Activated CD4-positive, alpha-beta T cell treated with anti-CD3 and anti-CD28 coated beads for 36 hours (primary cell): ENCODE measurements at regions not wholly inside any gene's neighbourhood (a gene's known extent, or its start where the extent isn't known, plus 50 kb on each side); places are given as distances from the start of the nearest gene placed in this dataset.
"Not testable (repeated sequence)": the region's sequence is repeated elsewhere in the genome, so short reads cannot be mapped to it uniquely, and the experiment has no call there.

Experiments used
- ATAC-seq: fragments of 200-7000 bp; cut with Tn5 transposase; one replicate; pipeline ENCODE4 v1.10.0; 2021; ENCODE audit warnings: mild to moderate bottlenecking, moderate library complexity
- CTCF ChIA-PET: fragments of 350-600 bp; sonication (Branson Sonifier 250); formaldehyde crosslinking; loops from one replicate; lab custom pipeline; 2021; ENCODE audit warnings: antibody characterized with exemption; lab: Charles Lee
- POLR2A ChIA-PET: fragments of 350-600 bp; sonication (Branson Sonifier 250); formaldehyde crosslinking; loops from one replicate; lab custom pipeline; 2021; ENCODE audit warnings: antibody characterized with exemption, inconsistent platforms; lab: Charles Lee
- DNase-seq: peaks from one replicate; pipeline ENCODE4 v3.0.0-alpha.2; 2020
- H3K27ac Mint-ChIP-seq: one replicate; pipeline ENCODE4 v1.8.0; 2021; ENCODE audit warnings: mixed read lengths
- H3K27me3 Mint-ChIP-seq: one replicate; pipeline ENCODE4 v1.8.0; 2021; ENCODE audit warnings: mixed read lengths
- H3K36me3 Mint-ChIP-seq: one replicate; pipeline ENCODE4 v1.8.0; 2021; ENCODE audit warnings: low read depth, mixed read lengths
- H3K4me1 Mint-ChIP-seq: one replicate; pipeline ENCODE4 v1.8.0; 2021; ENCODE audit warnings: mixed read lengths
- H3K4me3 Mint-ChIP-seq: one replicate; pipeline ENCODE4 v1.8.0; 2021; ENCODE audit warnings: mild to moderate bottlenecking, moderate library complexity, mixed read lengths
- H3K9me3 Mint-ChIP-seq: one replicate; pipeline ENCODE4 v1.8.0; 2021; ENCODE audit warnings: low read depth, mixed read lengths
- intact Hi-C, 2 experiments: fragments of 100-400 bp; cut with DNase I in 1 of 2; cut with micrococcal nuclease in 1 of 2; formaldehyde crosslinking; loops; one replicate each; pipeline versions ENCODE4 v1.14.2 to v1.15.1; 2022 to 2024; cut with DNase I, micrococcal nuclease

- ChIA-PET CTCF (interaction anchor here (0.6 kb wide), 1 partner anchor 16 kb away, joined by 3 read pairs; no protein-coding TSS in a partner anchor), POLR2A (no interaction called here)
- Mint-ChIP-seq H3K36me3 (no peaks in the 10 kb centered on the region), H3K9me3 (no peaks in the 10 kb centered on the region), H3K27me3 (peaks cover 7% of the 10 kb centered on the region), H3K27ac (no peak overlapping the region), H3K4me3 (no peak overlapping the region), H3K4me1 (no peaks in the 10 kb centered on the region)
- DNase-seq (no peak), ATAC-seq (no peak)
- intact Hi-C loops, result no loop called here
Measured at GRCh38 chr2:48045613-48046012, 139.3 kb upstream of the FBXO11 start.

GRCh38 chr2:48048476-48049171 is 142.3 kb upstream of the FBXO11 start:
- H3K27ac Mint-ChIP-seq, result no peak overlapping the region
- no peak for DNase-seq

GRCh38 chr2:48049371-48049770 is 143.1 kb upstream of the FBXO11 start:
- H3K9me3 Mint-ChIP-seq, result no peaks in the 10 kb centered on the region
- ChIA-PET CTCF (no interaction called here), POLR2A (no interaction called here)
- H3K4me3 Mint-ChIP-seq, result no peak overlapping the region
- H3K27me3 Mint-ChIP-seq, result peaks cover 5% of the 10 kb centered on the region
- H3K4me1 Mint-ChIP-seq, result no peaks in the 10 kb centered on the region
- no peak overlapping the region for H3K27ac Mint-ChIP-seq
- DNase-seq (no peak), ATAC-seq (no peak)
- intact Hi-C loops, result no loop called here
- no peaks in the 10 kb centered on the region for H3K36me3 Mint-ChIP-seq

More at GRCh38 chr2:48048476-48049171, 142.3 kb upstream of the FBXO11 start:
- intact Hi-C loops, result no loop called here
- H3K4me1 Mint-ChIP-seq, result no peaks in the 10 kb centered on the region
- H3K4me3 Mint-ChIP-seq, result no peak overlapping the region
- no peak for ATAC-seq
- no peaks in the 10 kb centered on the region for H3K9me3 Mint-ChIP-seq
- peaks cover 5% of the 10 kb centered on the region for H3K27me3 Mint-ChIP-seq
- no peaks in the 10 kb centered on the region for H3K36me3 Mint-ChIP-seq
- ChIA-PET CTCF (no interaction called here), POLR2A (no interaction called here)

DNA sequence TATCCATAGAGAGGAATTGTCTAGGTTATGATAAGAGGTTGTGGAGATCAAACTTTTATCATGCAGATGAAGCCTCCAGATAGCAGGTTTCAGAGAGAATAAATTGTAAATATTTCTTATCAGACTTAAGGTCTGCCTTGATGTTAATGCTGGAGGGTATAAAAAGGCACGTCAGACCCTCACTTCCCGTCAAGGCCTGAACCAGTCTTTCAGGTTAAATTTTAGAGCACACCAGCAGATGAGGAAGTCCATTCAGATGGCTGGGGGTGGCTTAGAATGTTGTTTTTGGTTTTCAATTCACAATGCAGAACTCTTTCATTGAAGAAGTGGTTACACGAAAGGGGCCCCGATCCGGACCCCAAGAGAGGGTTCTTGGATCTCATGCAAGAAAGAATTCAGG is 144.4 kb upstream of the FBXO11 start:
- H3K27ac Mint-ChIP-seq, result no peak overlapping the region
- no peaks in the 10 kb centered on the region for H3K36me3 Mint-ChIP-seq
- no peaks in the 10 kb centered on the region for H3K9me3 Mint-ChIP-seq
- peaks cover 5% of the 10 kb centered on the region for H3K27me3 Mint-ChIP-seq
- ATAC-seq (no peak), DNase-seq (no peak)
- intact Hi-C loops, result no loop called here
- ChIA-PET POLR2A (no interaction called here), CTCF (no interaction called here)
- H3K4me1 Mint-ChIP-seq, result no peaks in the 10 kb centered on the region
- no peak overlapping the region for H3K4me3 Mint-ChIP-seq

DNA sequence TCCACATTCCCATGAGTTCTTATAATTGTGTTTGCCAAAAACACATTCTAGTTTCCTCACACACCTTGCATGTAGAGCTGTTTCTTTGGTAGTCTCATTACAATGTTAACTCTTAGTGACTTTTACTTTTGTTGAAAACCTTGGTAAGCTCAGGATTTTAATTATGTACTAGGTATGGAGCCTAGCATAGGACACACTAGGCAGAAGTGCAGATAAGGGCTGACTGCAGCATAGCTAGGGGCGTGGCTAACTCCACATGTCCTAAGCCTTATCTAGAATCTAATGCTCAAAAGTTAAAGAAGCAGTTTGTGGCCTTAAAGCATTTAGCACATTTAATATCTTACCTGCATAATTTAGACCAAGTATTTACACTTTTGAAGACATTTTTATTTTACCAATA is 153.7 kb upstream of the FBXO11 start:
- H3K27me3 Mint-ChIP-seq, result peaks cover 8% of the 10 kb centered on the region
- H3K4me1 Mint-ChIP-seq, result no peaks in the 10 kb centered on the region
- CTCF ChIA-PET, result no interaction called here
- H3K4me3 Mint-ChIP-seq, result no peak overlapping the region
- no peak overlapping the region for H3K27ac Mint-ChIP-seq
- ATAC-seq (no peak), DNase-seq (no peak)
- intact Hi-C loops, result no loop called here
- POLR2A ChIA-PET, result no interaction called here
- no peaks in the 10 kb centered on the region for H3K9me3 Mint-ChIP-seq
- no peaks in the 10 kb centered on the region for H3K36me3 Mint-ChIP-seq

GRCh38 chr2:48061656-48062055 is 155.4 kb upstream of the FBXO11 start:
- CTCF ChIA-PET, result interaction anchor here (0.6 kb wide), 1 partner anchor 16 kb away, joined by 3 read pairs; no protein-coding TSS in a partner anchor
- H3K4me3 Mint-ChIP-seq, H3K27ac Mint-ChIP-seq, H3K36me3 Mint-ChIP-seq, H3K9me3 Mint-ChIP-seq, POLR2A ChIA-PET, H3K27me3 Mint-ChIP-seq, DNase-seq, ATAC-seq, intact Hi-C loops, H3K4me1 Mint-ChIP-seq: not testable (repeated sequence)

DNA sequence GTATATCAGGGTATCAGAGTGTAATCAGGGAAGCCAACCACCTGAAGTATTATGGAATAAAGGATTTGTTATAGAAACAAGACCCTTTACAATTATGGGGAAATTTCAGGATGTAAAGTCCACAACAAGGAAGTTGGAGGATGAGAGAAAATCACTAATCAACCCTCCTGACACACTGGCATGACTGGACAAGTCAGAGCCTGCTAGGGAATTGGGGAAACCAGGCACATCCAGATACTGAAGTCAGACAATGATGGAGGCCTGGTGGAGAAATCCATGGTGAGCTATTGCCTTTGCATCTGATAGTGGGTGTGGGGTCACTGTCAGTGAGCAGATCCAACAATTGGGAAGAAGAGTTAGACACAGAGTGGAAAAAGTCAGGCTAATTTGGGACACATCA is 158.8 kb upstream of the FBXO11 start:
- intact Hi-C loops, result no loop called here
- POLR2A ChIA-PET, result no interaction called here

GRCh38 chr2:48066000-48066399 is 159.7 kb upstream of the FBXO11 start:
- CTCF ChIA-PET, result no interaction called here
- POLR2A ChIA-PET, result no interaction called here
- Mint-ChIP-seq H3K27me3 (peaks cover 8% of the 10 kb centered on the region), H3K36me3 (no peaks in the 10 kb centered on the region), H3K4me1 (no peaks in the 10 kb centered on the region), H3K27ac (no peak overlapping the region), H3K4me3 (no peak overlapping the region), H3K9me3 (no peaks in the 10 kb centered on the region)
- intact Hi-C loops, result no loop called here
- no peak for ATAC-seq
- DNase-seq, result no peak

More for the DNA sequence above, 158.8 kb upstream of the FBXO11 start:
- H3K9me3 Mint-ChIP-seq, result no peaks in the 10 kb centered on the region
- no peak for ATAC-seq
- no peak overlapping the region for H3K27ac Mint-ChIP-seq
- no peak for DNase-seq
- no peak overlapping the region for H3K4me3 Mint-ChIP-seq
- CTCF ChIA-PET, result no interaction called here
- H3K36me3 Mint-ChIP-seq, result no peaks in the 10 kb centered on the region
- no peaks in the 10 kb centered on the region for H3K4me1 Mint-ChIP-seq
- H3K27me3 Mint-ChIP-seq, result peaks cover 8% of the 10 kb centered on the region

DNA sequence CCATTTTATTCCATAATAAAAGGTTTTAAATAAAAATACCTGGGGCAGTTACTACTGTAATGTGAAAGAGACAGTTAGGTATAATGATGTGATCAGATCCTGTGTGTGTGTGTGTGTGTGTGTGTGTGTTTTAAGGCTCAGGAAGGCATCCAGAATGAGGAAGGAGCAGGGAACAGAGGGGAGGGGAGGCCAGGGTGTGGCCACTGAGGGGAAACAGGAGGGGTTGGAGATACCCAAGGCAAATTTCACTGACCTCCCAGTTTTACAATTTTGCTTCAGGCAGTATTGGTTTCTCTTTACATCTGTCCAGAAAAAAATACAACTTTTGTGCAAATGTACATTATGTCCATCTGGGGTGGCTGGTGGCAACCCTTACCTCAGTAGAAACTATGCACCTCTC is 163.5 kb upstream of the FBXO11 start:
- ChIA-PET CTCF (no interaction called here), POLR2A (no interaction called here)
- no peaks in the 10 kb centered on the region for H3K36me3 Mint-ChIP-seq
- H3K4me1 Mint-ChIP-seq, result no peaks in the 10 kb centered on the region
- H3K4me3 Mint-ChIP-seq, result no peak overlapping the region
- no peak overlapping the region for H3K27ac Mint-ChIP-seq
- H3K27me3 Mint-ChIP-seq, result peaks cover 7% of the 10 kb centered on the region
- H3K9me3 Mint-ChIP-seq, result no peaks in the 10 kb centered on the region
- no peak for ATAC-seq
- DNase-seq, result no peak
- intact Hi-C loops, result no loop called here

GRCh38 chr2:48070415-48070814 is 164.1 kb upstream of the FBXO11 start:
- Mint-ChIP-seq H3K36me3 (no peaks in the 10 kb centered on the region), H3K4me1 (no peaks in the 10 kb centered on the region), H3K27ac (no peak overlapping the region), H3K4me3 (no peak overlapping the region), H3K9me3 (no peaks in the 10 kb centered on the region), H3K27me3 (peaks cover 4% of the 10 kb centered on the region)
- intact Hi-C loops, result no loop called here
- DNase-seq, result no peak
- no peak for ATAC-seq
- POLR2A ChIA-PET, result no interaction called here
- CTCF ChIA-PET, result no interaction called here

GRCh38 chr2:48072583-48072982 is 166.3 kb upstream of the FBXO11 start:
- Mint-ChIP-seq H3K9me3 (no peaks in the 10 kb centered on the region), H3K4me3 (no peak overlapping the region), H3K36me3 (no peaks in the 10 kb centered on the region), H3K27ac (no peak overlapping the region), H3K27me3 (peaks cover 4% of the 10 kb centered on the region), H3K4me1 (no peaks in the 10 kb centered on the region)
- CTCF ChIA-PET, result no interaction called here
- intact Hi-C loops, result no loop called here
- no peak for DNase-seq
- ATAC-seq, result no peak
- POLR2A ChIA-PET, result no interaction called here

GRCh38 chr2:48075631-48076030 is 169.3 kb upstream of the FBXO11 start:
- POLR2A ChIA-PET, result no interaction called here
- intact Hi-C loops, result no loop called here

More at GRCh38 chr2:48075631-48076030, 169.3 kb upstream of the FBXO11 start:
- no peaks in the 10 kb centered on the region for H3K36me3 Mint-ChIP-seq
- H3K9me3 Mint-ChIP-seq, result no peaks in the 10 kb centered on the region
- no peak overlapping the region for H3K27ac Mint-ChIP-seq
- DNase-seq (no peak), ATAC-seq (no peak)
- H3K27me3 Mint-ChIP-seq, result peaks cover 5% of the 10 kb centered on the region
- no peak overlapping the region for H3K4me3 Mint-ChIP-seq
- CTCF ChIA-PET, result interaction anchor here (1.1 kb wide), 1 partner anchor 15 kb away, joined by 4 read pairs; no protein-coding TSS in a partner anchor
- no peaks in the 10 kb centered on the region for H3K4me1 Mint-ChIP-seq
